H1 (cell line): ENCODE measurements at regions not wholly inside any gene's neighbourhood (a gene's known extent, or its start where the extent isn't known, plus 50 kb on each side); places are given as distances from the start of the nearest gene placed in this dataset.

Experiments used
- CTCF ChIA-PET: fragments of 300-600 bp; sonication (Branson Sonifier 250); formaldehyde crosslinking; loops from one replicate; lab custom pipeline; 2021; ENCODE audit not compliant: partially characterized antibody; lab: Charles Lee
- POLR2A ChIA-PET: fragments of 300-600 bp; sonication (Branson Sonifier 250); formaldehyde crosslinking; loops from one replicate; lab custom pipeline; 2021; ENCODE audit warnings: inconsistent platforms; ENCODE audit not compliant: partially characterized antibody; lab: Charles Lee
- DNase-seq, 2 experiments: peaks; one replicate each; pipeline versions ENCODE4 v3.0.0 to v3.0.0-alpha.2; 2010 to 2022; ENCODE audit warnings: low spot score in 2 of 2, low read depth in 1 of 2, mixed read lengths in 1 of 2
- FAIRE-seq: peaks from 2 replicates; lab custom pipeline; 2011; peaks lifted over from hg19 to GRCh38; lab: Jason Lieb, UNC
- H2AFZ ChIP-seq: 2 replicates; pipeline ENCODE4 v1.8.1; 2012; ENCODE audit warnings: low read length, inconsistent platforms
- H2AK5ac ChIP-seq: 2 replicates; pipeline ENCODE4 v1.6.1; 2013; ENCODE audit warnings: low read depth, low read length
- H2BK120ac ChIP-seq: replicated peaks from 2 replicates; pipeline ENCODE3; 2013; ENCODE audit warnings: low read depth, low read length, inconsistent platforms
- H2BK12ac ChIP-seq: 2 replicates; pipeline ENCODE4 v1.6.1; 2013; ENCODE audit warnings: low read depth, low read length
- H2BK15ac ChIP-seq: 2 replicates; pipeline ENCODE4 v1.6.1; 2013; ENCODE audit warnings: low read length
- H2BK20ac ChIP-seq: 2 replicates; pipeline ENCODE4 v1.6.1; 2013; ENCODE audit warnings: low read length
- H2BK5ac ChIP-seq: 2 replicates; pipeline ENCODE4 v1.6.1; 2013; ENCODE audit warnings: low read depth, low read length
- H3K14ac ChIP-seq: 2 replicates; pipeline ENCODE4 v1.6.1; 2013; ENCODE audit warnings: inconsistent platforms; ENCODE audit not compliant: insufficient read length
- H3K18ac ChIP-seq: 2 replicates; pipeline ENCODE4 v1.6.1; 2013; ENCODE audit warnings: low read length; ENCODE audit errors: extremely low read depth
- H3K23ac ChIP-seq: 2 replicates; pipeline ENCODE4 v1.6.1; 2013; ENCODE audit warnings: inconsistent platforms; ENCODE audit not compliant: insufficient read length
- H3K23me2 ChIP-seq: 2 replicates; pipeline ENCODE4 v1.6.1; 2013; ENCODE audit warnings: low read depth, low read length
- H3K27ac ChIP-seq: 2 replicates; pipeline ENCODE4 v1.6.1; 2011; ENCODE audit warnings: low read depth, low read length, inconsistent platforms
- H3K27me3 ChIP-seq, 4 experiments: replicated peaks in 1 of 4; 1 replicate in 1 of 4; 2 replicates in 3 of 4; pipeline versions ENCODE4 v1.6.1 to v1.8.1; 2011 to 2013; ENCODE audit warnings: low read length in 3 of 4, mild to moderate bottlenecking in 3 of 4, inconsistent platforms in 2 of 4, mixed read lengths in 2 of 4, moderate library complexity in 1 of 4; ENCODE audit not compliant: control insufficient read depth in 3 of 4, insufficient read depth in 3 of 4; ENCODE audit errors: extremely low read depth in 1 of 4
- H3K36me3 ChIP-seq, 4 experiments: 2 replicates each; pipeline versions ENCODE4 v1.6.1 to v1.8.1; 2011 to 2013; ENCODE audit warnings: mild to moderate bottlenecking in 4 of 4, low read length in 3 of 4, moderate library complexity in 2 of 4, control low read depth in 1 of 4, inconsistent platforms in 1 of 4; ENCODE audit not compliant: insufficient read depth in 4 of 4, control insufficient read depth in 2 of 4
- H3K4ac ChIP-seq: replicated peaks from 2 replicates; pipeline ENCODE3; 2013; ENCODE audit warnings: low read length, low read depth, mixed read lengths, inconsistent platforms; ENCODE audit not compliant: insufficient read length
- H3K4me1 ChIP-seq, 4 experiments: replicated peaks in 1 of 4; 1 replicate in 1 of 4; 2 replicates in 3 of 4; pipeline versions ENCODE4 v1.6.1 to v1.8.1; 2011 to 2013; ENCODE audit warnings: low read length in 3 of 4, inconsistent platforms in 2 of 4, mixed read lengths in 1 of 4; ENCODE audit not compliant: insufficient read depth in 4 of 4, control insufficient read depth in 3 of 4
- H3K4me2 ChIP-seq, 2 experiments: 2 replicates each; pipeline versions ENCODE4 v1.6.1 to v1.8.1; 2011 to 2013; ENCODE audit warnings: low read depth in 2 of 2, low read length in 2 of 2, control low read depth in 1 of 2, inconsistent platforms in 1 of 2, mild to moderate bottlenecking in 1 of 2; ENCODE audit not compliant: insufficient read depth in 1 of 2
- H3K4me3 ChIP-seq, 4 experiments: fragments of 200-600, 300-600 bp in 1 of 4; sonication (generic), shearing (Covaris generic), sonication (Bioruptor Twin) in 1 of 4; 2 replicates each; pipeline versions ENCODE4 v1.5.1 to v1.8.1; 2011 to 2016; ENCODE audit warnings: low read length in 4 of 4, low read depth in 3 of 4, control low read depth in 2 of 4, inconsistent platforms in 2 of 4, mild to moderate bottlenecking in 2 of 4, mixed read lengths in 1 of 4, moderate library complexity in 1 of 4; ENCODE audit not compliant: insufficient read depth in 2 of 4; ENCODE audit errors: extremely low read depth in 1 of 4
- H3K56ac ChIP-seq: replicated peaks from 2 replicates; pipeline ENCODE3; 2013; ENCODE audit warnings: low read depth, mild to moderate bottlenecking, mixed read lengths, low read length, inconsistent platforms; ENCODE audit not compliant: insufficient read length
- H3K79me1 ChIP-seq: 2 replicates; pipeline ENCODE4 v1.6.1; 2013; ENCODE audit warnings: low read depth, low read length, control low read depth
- H3K79me2 ChIP-seq, 2 experiments: 2 replicates each; pipeline versions ENCODE4 v1.6.1 to v1.8.1; 2012 to 2013; ENCODE audit warnings: low read length in 2 of 2, mild to moderate bottlenecking in 2 of 2, inconsistent platforms in 1 of 2; ENCODE audit not compliant: insufficient read depth in 2 of 2, control insufficient read depth in 1 of 2
- H3K9ac ChIP-seq, 4 experiments: replicated peaks in 1 of 4; 1 replicate in 1 of 4; 2 replicates in 3 of 4; pipeline versions ENCODE4 v1.6.1 to v1.8.1; 2011 to 2013; ENCODE audit warnings: low read depth in 3 of 4, low read length in 3 of 4, control low read depth in 2 of 4, mild to moderate bottlenecking in 2 of 4, moderate library complexity in 2 of 4, inconsistent platforms in 1 of 4; ENCODE audit errors: extremely low read depth in 1 of 4
- H3K9me3 ChIP-seq, 2 experiments: 2 replicates each; pipeline versions ENCODE4 v1.6.1 to v1.8.1; 2012 to 2013; ENCODE audit warnings: mild to moderate bottlenecking in 2 of 2, moderate library complexity in 2 of 2, control low read depth in 1 of 2, inconsistent platforms in 1 of 2, low read depth in 1 of 2, low read length in 1 of 2, mixed read lengths in 1 of 2; ENCODE audit not compliant: insufficient read depth in 2 of 2
- H4K20me1 ChIP-seq, 2 experiments: replicated peaks in 1 of 2; 2 replicates each; pipeline versions ENCODE3 to v1.8.1; 2011 to 2013; ENCODE audit warnings: inconsistent platforms in 2 of 2, low read length in 2 of 2, mild to moderate bottlenecking in 1 of 2; ENCODE audit not compliant: insufficient read depth in 2 of 2, control insufficient read depth in 1 of 2
- H4K5ac ChIP-seq: 2 replicates; pipeline ENCODE4 v1.6.1; 2013; ENCODE audit warnings: low read length, low read depth, mixed read lengths, inconsistent platforms; ENCODE audit not compliant: insufficient read length
- H4K8ac ChIP-seq: 2 replicates; pipeline ENCODE4 v1.8.0; 2013; ENCODE audit warnings: mild to moderate bottlenecking, moderate library complexity, low read length, inconsistent platforms; ENCODE audit not compliant: insufficient read depth; ENCODE audit errors: extremely low read depth
- H4K91ac ChIP-seq: replicated peaks from 2 replicates; pipeline ENCODE3; 2013; ENCODE audit warnings: low read length, mixed read lengths, inconsistent platforms; ENCODE audit not compliant: insufficient read length
- FOSL1 ChIP-seq: IDR thresholded peaks from 2 replicates; pipeline ENCODE4 v1.6.1; 2011; ENCODE audit warnings: mild to moderate bottlenecking, low read depth, low read length, moderate library complexity; ENCODE audit not compliant: insufficient read depth
- POU5F1 ChIP-seq: IDR thresholded peaks from 2 replicates; pipeline ENCODE4 v1.6.1; 2011; ENCODE audit warnings: low read depth, mild to moderate bottlenecking, low read length, moderate library complexity
- WGBS, 2 experiments: shearing (Covaris generic) in 1 of 2; methylation state at CpG; one replicate each; pipeline versions ENCODE4 v1.1.6 to v1.1.7; 2013 to 2015; ENCODE audit warnings: low lambda C conversion rate in 2 of 2, mixed read lengths in 2 of 2, inconsistent platforms in 1 of 2, low coverage in 1 of 2, missing lambda C conversion rate in 1 of 2; ENCODE audit not compliant: insufficient replicate concordance in 2 of 2, insufficient coverage in 1 of 2, insufficient read length in 1 of 2; ENCODE audit errors: extremely low coverage in 1 of 2, missing lambda C conversion rate in 1 of 2; 5-methylcytosine and 5-hydroxymethylcytosine counted together

DNA sequence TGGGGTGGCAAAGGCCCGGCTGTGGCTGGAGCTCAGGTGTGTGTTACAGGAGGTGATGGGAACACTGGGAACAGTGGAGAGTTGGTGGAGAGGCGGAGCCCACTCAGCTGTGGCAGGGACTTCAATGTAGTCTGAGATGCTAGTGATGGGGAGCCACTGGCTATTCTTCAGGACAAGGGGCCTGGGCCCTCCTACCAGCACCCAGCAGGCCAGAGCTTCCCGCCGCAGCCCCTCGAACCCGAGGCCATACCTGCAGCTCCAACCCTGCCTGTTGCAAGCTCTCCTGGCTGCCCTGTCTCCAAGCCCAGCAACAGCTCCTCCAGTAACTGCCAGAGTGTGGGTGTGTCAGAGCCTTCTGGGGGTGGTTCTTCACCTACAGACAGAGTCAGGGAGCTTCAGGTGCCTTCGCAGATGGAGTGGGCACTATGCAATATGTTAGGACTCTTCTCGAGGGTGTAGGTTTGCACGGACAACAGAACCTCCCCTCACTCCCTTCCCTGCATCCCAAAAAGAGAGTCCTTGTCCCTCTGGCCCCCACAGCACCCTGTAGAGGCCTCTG is 146.2 kb upstream of the MLN start:
- no peaks in the 10 kb centered on the region for H3K36me3 ChIP-seq
- H3K27me3 ChIP-seq = no peaks in the 10 kb centered on the region; a peak in 2 of 7 replicates
- H4K20me1 ChIP-seq = no peaks in the 10 kb centered on the region
- H3K9me3 ChIP-seq = no peaks in the 10 kb centered on the region
- H3K9ac ChIP-seq = no peak overlapping the region
- H3K56ac ChIP-seq = no peak overlapping the region
- no peak overlapping the region for H4K91ac ChIP-seq
- H4K5ac ChIP-seq = no peak overlapping the region
- H2BK20ac ChIP-seq = peak overlapping the region; percentile 91; the same call in 1 of the 2 replicates
- no peak overlapping the region for H2AFZ ChIP-seq
- H3K79me1 ChIP-seq = no peaks in the 10 kb centered on the region
- H3K14ac ChIP-seq = no peak overlapping the region
- ChIA-PET POLR2A (interaction anchor here (1.1 kb wide), 1 partner anchor 69 kb away, joined by 3 read pairs; no protein-coding TSS in a partner anchor), CTCF (interaction anchor here (1.1 to 9.5 kb wide), 10 partner anchors 10 to 328 kb away, joined by 3 to 112 read pairs (median 3); partner anchors contain the start of gene UQCC2)
- H3K4ac ChIP-seq = no peak overlapping the region
- H3K23ac ChIP-seq = no peak overlapping the region
- H3K4me1 ChIP-seq = peaks cover 0 to 12% (median 8%) of the 10 kb centered on the region in 4 experiments; a peak in 6 of 7 replicates
- 0 out of 2 replicates have a peak, but pooled peaks cover 1% of the 10 kb centered on the region for H3K23me2 ChIP-seq
- TF ChIP-seq FOSL1 = no peak
- no peak for TF ChIP-seq POU5F1
- 94% methylated on average over 9 of the region's 9 CpGs; no CpG with 5 or more reads in 1 of the 2 experiments for WGBS, 2 experiments
- no peak overlapping the region for H4K8ac ChIP-seq
- peak overlapping the region; percentile 27 to 45; a peak in 2 of 4 replicates for H3K4me2 ChIP-seq
- H2BK12ac ChIP-seq = no peak overlapping the region
- no peak overlapping the region for H2AK5ac ChIP-seq
- FAIRE-seq = no peak
- no peak overlapping the region for H2BK5ac ChIP-seq
- H2BK120ac ChIP-seq = no peak overlapping the region
- H3K27ac ChIP-seq = no peak overlapping the region
- H3K79me2 ChIP-seq = no peaks in the 10 kb centered on the region
- DNase-seq = no peak
- H3K4me3 ChIP-seq = no peak overlapping the region
- H2BK15ac ChIP-seq = no peak overlapping the region
- H3K18ac ChIP-seq = no peak overlapping the region
